ENCODE measurements at regions not wholly inside any gene's neighbourhood (a gene's known extent, or its start where the extent isn't known, plus 50 kb on each side); places are given as distances from the start of the nearest gene placed in this dataset.

DNA sequence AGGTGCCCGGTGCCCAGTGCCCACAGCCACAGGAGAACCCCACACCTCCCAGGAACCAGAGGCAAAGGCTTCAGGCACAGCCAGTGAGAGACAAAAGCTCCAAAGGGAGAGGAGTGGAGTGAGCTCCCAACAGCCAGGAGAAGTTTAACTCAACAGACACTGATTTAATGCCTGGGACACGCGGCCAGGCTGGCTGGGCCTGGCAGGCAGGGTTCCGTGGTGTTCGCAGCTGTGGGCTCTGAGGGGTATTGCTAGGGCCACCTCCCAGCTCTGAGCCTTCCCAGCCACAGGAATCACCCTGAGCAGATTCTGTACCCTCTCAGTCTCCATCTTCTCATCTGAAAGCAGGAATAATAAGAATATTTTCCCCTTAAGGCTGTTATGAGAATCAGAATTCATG is 222.5 kb downstream of the NPHP4 start:
- TF ChIP-seq RELA (IDR thresholded peaks at IDR 0.05; ENCODE audit: borderline replicate concordance, partially characterized antibody) (no peak), TARDBP (IDR thresholded peaks at IDR 0.05; ENCODE audit: borderline replicate concordance) (no peak)
- TF ChIP-seq, protein P1, sequence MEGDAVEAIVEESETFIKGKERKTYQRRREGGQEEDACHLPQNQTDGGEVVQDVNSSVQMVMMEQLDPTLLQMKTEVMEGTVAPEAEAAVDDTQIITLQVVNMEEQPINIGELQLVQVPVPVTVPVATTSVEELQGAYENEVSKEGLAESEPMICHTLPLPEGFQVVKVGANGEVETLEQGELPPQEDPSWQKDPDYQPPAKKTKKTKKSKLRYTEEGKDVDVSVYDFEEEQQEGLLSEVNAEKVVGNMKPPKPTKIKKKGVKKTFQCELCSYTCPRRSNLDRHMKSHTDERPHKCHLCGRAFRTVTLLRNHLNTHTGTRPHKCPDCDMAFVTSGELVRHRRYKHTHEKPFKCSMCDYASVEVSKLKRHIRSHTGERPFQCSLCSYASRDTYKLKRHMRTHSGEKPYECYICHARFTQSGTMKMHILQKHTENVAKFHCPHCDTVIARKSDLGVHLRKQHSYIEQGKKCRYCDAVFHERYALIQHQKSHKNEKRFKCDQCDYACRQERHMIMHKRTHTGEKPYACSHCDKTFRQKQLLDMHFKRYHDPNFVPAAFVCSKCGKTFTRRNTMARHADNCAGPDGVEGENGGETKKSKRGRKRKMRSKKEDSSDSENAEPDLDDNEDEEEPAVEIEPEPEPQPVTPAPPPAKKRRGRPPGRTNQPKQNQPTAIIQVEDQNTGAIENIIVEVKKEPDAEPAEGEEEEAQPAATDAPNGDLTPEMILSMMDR (IDR thresholded peaks at IDR 0.05 in 2 of 3, conservative IDR thresholded peaks at IDR 0.05 in 1 of 3; ENCODE audit: control insufficient read depth in 2 of 3, extremely low read depth in 1 of 3, insufficient read depth in 1 of 3, low read depth in 3 of 3, low read length in 3 of 3) = no peak
